HG02678 (cell line): ENCODE measurements at regions not wholly inside any gene's neighbourhood (a gene's known extent, or its start where the extent isn't known, plus 50 kb on each side); places are given as distances from the start of the nearest gene placed in this dataset.
"Not testable (repeated sequence)": the region's sequence is repeated elsewhere in the genome, so short reads cannot be mapped to it uniquely, and the experiment has no call there.

Experiments used
- ATAC-seq: cut with Tn5 transposase; IDR thresholded peaks from one replicate; pipeline ENCODE4 v1.9.1; 2021; ENCODE audit warnings: mild to moderate bottlenecking, moderate library complexity; ENCODE audit not compliant: unreplicated experiment

DNA sequence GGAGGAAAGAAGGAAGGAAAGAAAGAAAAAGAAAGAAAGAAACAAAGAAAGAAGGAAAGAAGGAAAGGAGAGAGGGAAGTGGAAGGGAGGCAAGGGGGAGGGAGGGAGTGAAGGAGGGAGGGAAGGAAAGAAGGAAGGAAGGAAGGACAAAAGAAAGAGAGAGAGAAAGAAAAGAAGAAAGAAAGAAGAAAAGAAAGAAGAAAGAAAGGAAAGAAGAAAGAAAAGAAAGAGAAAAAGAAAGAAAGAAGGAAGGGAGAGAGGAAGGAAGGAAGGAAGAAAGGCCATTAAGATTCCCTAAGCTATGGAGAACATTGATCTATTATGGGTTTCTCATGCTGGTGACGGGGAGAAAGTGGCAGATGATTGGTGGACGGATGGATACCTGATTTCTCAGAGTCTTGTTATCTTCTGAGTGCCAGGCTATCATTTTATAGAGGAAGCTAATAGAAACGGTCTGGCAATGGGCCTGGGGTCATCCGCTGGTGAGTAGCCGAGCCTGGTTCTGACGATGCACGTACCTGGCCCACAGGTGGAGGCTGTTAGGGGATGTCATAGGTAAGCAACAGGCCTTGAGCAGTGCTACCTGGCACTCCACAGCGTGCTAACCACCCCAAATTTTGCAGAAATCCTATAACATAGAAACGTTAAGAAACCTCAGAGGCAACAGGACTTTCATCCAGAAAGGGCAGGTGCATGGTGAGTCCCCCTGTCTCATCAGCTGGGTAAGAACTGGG, 142.9 kb downstream of the SHOX start:
- no peak for ATAC-seq

- no peak for ATAC-seq
These were observed 140.9 kb downstream of the SHOX start for GRCh38 chrX:771536-771935.

DNA sequence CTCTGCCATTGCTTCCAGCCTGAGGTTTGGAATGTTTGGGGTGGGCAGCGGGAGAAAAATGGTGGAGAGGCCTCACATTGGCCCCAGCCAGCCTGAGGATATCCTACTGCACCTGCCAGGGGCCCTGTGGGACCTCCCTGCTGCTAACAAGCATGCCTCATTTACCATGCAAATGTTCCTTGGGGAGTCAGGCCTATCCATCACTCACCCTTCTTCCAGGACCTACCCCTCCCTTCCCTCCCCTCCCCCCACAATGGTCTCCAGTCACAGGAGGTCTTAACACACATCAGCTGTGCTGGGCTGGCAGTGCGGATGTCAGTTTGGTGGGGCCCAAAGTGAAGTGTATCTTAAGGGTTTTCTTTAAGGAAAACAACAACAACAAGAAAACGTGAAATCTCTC, 139.2 kb downstream of the SHOX start:
- ATAC-seq: no peak

DNA sequence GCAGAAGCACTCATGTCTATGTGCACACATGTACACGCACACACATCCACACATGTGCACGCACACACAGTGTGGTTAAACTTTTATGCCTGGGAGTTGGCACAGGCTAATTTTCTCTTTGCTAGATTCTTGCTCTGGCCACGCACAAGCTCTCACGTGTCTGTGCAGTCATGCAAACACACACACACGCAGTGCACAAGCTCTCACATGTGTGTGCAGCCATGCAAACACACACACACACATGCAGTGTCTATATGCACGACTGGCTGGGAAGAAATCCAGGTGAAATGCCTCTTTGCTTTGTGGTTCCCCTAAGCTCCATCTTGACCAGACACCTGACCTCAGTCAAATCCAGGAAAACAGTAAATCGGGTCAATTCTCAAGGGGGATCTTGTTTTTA, 138.0 kb downstream of the SHOX start:
- ATAC-seq: no peak

GRCh38 chrX:758917-759316, 128.3 kb downstream of the SHOX start:
- no peak for ATAC-seq

- ATAC-seq: no peak
These were observed 120.2 kb downstream of the SHOX start for GRCh38 chrX:750812-751211.

GRCh38 chrX:750263-750662, 119.7 kb downstream of the SHOX start:
- no peak for ATAC-seq

DNA sequence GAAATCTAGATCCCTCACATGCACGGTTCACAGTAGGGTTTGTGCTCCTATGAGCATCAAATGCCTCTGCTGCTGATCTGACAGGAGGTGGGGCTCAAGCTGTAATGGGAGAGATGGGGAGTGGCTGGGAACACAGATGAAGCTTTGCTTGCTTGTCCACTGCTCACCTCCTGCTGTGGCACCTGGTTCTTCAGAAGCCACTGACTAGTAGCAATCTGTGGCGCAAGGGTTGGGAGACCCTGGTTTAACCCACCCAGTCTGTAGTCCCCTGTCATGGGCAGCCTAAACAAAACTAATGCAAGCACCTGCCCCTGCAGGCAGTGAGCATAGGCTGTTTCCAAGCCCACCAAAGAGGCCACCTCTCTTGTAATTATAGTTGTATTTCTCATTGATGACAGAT, 116.6 kb downstream of the SHOX start:
- no peak for ATAC-seq

DNA sequence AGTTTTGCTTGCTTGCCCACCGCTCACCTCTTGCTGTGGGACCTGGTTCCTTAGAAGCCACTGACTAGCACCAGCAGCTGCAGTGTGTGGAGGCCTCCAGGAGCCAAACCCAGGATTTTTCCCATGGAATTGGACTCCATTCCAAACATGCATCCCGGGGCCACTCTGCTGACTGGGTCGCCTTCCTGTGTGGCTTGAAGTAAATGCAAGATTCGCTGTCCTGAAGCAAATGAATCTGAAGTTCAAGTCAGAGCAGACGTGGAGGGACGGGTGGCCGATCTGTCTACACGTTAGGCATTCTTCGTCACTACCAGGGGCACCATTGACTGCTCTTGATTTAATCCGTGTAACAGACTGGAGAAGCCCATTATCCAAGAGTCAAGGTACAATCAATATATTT, 109.0 kb downstream of the SHOX start:
- no peak for ATAC-seq

GRCh38 chrX:737021-737420, 106.4 kb downstream of the SHOX start:
- not testable (repeated sequence) for ATAC-seq

DNA sequence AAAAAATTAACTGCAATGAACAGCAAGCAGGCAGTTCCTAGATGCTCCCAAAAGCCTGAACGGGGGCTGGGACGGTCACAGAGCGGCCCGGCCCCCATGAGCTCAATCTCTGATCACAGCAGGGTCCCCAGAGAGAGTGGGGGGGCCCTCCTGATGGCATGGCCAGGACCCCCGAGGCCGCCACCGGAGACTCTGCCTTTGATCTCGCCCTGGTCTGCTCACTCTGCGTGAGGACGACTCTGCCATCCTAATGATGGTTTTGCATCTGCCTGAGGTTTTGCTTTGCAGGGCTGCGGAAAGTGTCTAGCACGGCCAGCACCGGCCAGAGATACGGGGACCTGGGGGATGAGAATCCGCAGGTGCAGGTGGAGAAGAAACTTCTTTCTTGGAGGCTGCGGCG, 103.8 kb downstream of the SHOX start:
- no peak for ATAC-seq

DNA sequence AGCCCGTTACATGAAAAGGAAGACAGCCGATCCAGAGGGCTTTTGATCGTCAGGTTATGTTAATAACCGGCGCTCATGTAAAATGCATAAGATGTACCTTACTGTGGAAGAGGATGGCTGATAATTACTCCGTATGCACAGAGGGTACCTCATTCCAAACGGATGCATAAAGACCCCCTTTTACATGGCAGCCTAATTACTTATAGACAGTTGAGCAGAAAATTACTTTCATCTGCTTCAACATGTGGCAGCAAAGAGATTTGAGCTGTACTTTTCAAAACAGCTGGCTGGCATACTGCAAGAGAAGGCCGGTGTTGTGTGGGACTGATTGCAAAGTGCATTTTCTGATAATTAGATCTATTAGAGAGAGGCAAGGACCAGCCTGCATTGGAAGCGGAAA, 103.4 kb downstream of the SHOX start:
- ATAC-seq: no peak

GRCh38 chrX:729583-730409, 99.2 kb downstream of the SHOX start:
- ATAC-seq: no peak

- ATAC-seq: not testable (repeated sequence)
These were observed 98.5 kb downstream of the SHOX start for GRCh38 chrX:729101-729500.

GRCh38 chrX:728639-729038, 98.0 kb downstream of the SHOX start:
- not testable (repeated sequence) for ATAC-seq

DNA sequence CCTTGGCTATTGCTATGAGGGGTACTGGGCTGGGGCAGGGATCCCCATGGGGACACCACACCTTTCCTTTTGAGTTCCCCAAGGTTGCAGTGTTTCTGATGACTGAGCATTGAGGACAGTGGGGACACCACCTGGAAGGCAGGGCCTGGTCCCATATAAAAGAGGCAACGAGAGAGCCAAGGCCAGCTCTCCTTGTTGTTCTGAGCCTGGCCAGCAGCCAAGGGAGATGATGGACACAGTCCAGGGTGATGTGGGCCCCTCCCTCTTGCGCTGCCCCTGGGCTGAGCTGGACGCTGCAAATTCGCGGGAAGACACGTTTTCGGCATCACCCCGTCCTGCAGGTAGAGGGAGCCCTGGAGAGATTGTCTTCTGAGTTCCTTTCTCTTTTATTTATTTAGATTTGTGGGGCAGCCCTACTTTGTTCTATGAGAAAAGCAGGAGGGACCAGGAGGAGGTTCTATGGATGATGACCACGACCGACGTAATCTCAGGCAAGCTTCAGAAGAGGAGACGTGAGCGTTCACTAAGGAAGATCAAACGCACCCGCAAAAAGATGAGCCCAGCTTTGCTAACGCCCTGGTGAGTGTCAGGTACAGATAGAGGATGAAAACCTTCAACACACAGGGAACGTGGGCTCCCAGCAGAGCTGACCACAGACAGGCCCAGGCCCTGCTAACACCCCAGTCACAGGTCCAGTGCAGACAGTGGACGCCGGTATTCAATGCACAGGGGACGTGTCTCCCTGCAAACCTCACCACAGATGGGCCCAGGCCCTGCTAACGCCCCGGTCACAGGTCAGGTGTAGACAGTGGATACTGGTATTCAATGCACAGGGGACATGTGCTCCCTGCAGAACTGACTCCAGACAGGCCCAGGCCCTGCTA, 97.4 kb downstream of the SHOX start:
- ATAC-seq: no peak

- no peak for ATAC-seq
These were observed 95.4 kb downstream of the SHOX start for GRCh38 chrX:725971-726370.

GRCh38 chrX:724256-724655, 93.7 kb downstream of the SHOX start:
- no peak for ATAC-seq

DNA sequence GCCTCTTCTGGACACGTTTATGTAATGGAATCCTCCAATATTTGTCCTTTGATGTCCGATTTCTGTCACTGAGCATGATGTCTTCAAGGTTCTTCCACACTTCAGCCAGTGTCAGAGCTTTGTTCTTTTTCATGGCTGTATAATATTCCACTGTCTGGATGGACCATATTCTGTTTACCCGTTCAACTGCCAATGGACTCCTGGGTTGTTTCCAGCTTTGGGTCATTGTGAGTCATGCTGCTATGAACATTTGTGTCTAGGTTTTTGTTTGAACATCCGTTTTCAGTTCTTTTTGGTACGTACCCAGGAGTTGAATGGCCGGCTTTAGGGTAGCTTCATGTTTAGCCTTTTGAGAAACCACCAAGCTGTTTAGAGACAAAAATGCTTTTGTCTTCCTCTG, 93.2 kb downstream of the SHOX start:
- no peak for ATAC-seq

GRCh38 chrX:721354-721753, 90.8 kb downstream of the SHOX start:
- ATAC-seq: no peak

GRCh38 chrX:720825-721224, 90.2 kb downstream of the SHOX start:
- no peak for ATAC-seq
